Fibroblast of mammary gland (primary cell): ENCODE measurements at regions not wholly inside any gene's neighbourhood (a gene's known extent, or its start where the extent isn't known, plus 50 kb on each side); places are given as distances from the start of the nearest gene placed in this dataset.

Experiments
- DNase-seq: peaks from one replicate; pipeline ENCODE4 v3.0.0-alpha.2; 2010; ENCODE audit warnings: low read depth
- H3K4me3 ChIP-seq: 2 replicates; pipeline ENCODE4 v1.5.1; 2011; ENCODE audit warnings: low read depth, mild to moderate bottlenecking, low read length, moderate library complexity; ENCODE audit not compliant: control insufficient read depth
- TF ChIP-seq, protein P1 (sequence below): conservative IDR thresholded peaks from 2 replicates; pipeline ENCODE4 v1.5.1; 2011; ENCODE audit warnings: low read depth, low read length, inconsistent platforms; ENCODE audit not compliant: control insufficient read depth, insufficient read depth

DNA sequence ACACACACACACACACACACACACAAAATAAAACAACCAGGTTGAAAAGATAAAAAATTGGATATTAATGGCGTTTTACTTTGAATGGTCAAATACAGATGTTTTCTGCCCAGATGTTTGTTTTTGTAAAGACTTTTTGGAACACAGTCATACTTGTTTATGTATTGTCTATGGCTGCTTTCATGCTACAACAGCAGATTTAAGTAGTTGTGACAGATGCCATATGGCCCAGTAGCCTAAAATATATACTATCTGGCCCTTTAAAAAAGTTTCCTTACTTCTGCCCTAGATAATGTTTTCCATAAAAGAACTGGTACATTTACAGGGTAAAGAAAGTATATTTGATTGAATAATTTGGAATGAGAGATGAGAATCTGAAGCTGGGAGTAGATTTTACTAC, 1362.8 kb upstream of the SEL1L start:
- no peak overlapping the region for H3K4me3 ChIP-seq
- DNase-seq = no peak

DNA sequence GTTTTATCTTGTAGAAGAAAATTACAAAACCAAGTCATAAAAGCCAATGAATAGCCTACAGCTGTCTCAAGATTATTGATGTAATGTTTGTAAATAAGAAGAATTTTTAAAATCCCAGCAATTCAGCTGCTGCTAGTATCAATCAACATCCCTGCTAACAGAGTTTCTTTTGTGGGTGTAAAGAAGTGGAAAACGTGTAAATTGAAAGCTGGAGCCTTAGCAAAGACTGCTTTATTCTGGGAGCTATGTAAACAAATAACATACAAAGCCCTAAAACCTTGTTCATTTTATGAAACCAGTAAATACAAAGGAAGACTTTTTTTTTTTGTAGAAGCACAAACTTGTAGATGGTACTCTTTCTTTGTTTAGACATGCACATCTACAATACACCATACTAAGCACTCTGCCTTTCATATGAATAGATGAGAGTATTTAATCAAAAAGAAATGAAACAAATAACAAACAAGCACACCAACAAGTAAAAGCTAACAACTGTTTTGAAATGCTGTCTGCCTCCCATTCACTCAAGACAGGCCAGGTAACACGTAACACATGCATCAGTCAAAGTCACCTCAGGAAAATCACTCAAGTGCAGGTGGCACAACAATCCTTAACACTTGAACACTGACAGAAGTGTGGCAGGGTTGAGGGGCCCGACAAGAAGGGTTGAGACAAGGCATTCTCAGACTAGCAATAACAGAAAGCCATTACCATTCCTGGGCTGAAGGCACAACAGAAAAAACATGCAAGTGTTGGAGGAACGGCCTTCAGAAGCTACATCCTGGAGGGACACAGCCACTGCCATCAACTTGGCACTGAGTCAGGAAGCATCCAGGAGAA, 1364.0 kb upstream of the SEL1L start:
- TF ChIP-seq, protein P1, sequence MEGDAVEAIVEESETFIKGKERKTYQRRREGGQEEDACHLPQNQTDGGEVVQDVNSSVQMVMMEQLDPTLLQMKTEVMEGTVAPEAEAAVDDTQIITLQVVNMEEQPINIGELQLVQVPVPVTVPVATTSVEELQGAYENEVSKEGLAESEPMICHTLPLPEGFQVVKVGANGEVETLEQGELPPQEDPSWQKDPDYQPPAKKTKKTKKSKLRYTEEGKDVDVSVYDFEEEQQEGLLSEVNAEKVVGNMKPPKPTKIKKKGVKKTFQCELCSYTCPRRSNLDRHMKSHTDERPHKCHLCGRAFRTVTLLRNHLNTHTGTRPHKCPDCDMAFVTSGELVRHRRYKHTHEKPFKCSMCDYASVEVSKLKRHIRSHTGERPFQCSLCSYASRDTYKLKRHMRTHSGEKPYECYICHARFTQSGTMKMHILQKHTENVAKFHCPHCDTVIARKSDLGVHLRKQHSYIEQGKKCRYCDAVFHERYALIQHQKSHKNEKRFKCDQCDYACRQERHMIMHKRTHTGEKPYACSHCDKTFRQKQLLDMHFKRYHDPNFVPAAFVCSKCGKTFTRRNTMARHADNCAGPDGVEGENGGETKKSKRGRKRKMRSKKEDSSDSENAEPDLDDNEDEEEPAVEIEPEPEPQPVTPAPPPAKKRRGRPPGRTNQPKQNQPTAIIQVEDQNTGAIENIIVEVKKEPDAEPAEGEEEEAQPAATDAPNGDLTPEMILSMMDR = no peak
- DNase-seq = no peak
- H3K4me3 ChIP-seq = no peak overlapping the region

More for the DNA sequence above, 1362.8 kb upstream of the SEL1L start:
- TF ChIP-seq, protein P1 = no peak

DNA sequence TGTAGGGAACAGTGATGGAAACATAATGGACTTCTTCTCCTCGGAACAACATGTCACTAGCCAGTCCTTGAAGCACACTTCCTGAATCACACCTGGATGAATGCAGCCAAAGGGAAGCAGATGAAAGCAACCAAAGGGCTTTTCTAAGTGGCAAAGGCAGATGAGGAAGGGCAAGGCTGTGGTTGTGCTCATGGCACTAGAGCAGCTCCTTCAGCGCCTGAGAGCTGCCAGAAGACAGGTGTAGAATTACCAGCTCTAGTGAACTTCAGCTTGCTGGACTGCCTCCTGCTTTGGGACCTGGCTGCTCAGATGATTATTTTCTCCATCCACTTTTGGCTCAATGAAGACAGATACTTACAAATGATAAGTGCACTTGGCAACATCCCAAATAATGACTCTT, 1372.1 kb upstream of the SEL1L start:
- TF ChIP-seq, protein P1 = no peak
- DNase-seq = no peak
- no peak overlapping the region for H3K4me3 ChIP-seq

DNA sequence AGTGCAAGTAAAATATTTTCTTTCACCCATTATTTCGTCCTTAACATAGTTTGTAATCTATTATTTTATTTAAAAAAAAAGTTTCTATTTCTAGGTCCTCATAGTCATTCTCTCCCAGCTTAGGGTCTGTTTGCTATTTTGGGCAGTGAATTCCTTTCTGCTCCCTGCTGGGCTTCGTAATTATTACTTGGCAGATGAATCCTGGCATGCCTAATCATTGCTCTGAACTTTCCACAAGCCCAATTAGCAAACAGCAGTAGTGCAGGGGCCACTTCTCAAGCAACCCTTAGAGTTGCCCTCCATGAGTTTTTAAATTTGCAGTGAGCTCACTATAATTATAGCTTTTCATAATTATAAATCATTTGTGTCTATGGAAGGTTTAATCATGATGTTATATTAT, 1378.3 kb upstream of the SEL1L start:
- TF ChIP-seq, protein P1 = no peak
- H3K4me3 ChIP-seq = no peak overlapping the region
- DNase-seq = no peak

DNA sequence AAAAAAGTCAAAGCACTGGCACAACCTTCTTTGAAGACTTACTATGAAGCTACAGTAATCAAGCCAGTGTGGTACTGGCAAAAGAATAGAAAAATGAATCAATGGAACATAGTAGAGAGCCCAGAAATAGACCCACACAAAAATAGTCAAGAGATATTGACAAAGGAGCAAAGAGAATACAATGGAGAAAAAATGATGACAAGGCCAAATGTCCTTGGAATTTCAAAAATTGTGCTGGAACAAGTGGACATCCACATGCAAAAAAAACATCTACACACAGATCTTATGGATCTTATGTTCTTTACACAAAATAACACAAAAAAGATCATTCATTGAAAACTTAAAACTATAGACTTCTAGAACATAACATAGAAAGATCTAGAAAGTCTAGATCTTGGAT, 1379.7 kb upstream of the SEL1L start:
- TF ChIP-seq, protein P1 = no peak
- DNase-seq = no peak
- H3K4me3 ChIP-seq = no peak overlapping the region

DNA sequence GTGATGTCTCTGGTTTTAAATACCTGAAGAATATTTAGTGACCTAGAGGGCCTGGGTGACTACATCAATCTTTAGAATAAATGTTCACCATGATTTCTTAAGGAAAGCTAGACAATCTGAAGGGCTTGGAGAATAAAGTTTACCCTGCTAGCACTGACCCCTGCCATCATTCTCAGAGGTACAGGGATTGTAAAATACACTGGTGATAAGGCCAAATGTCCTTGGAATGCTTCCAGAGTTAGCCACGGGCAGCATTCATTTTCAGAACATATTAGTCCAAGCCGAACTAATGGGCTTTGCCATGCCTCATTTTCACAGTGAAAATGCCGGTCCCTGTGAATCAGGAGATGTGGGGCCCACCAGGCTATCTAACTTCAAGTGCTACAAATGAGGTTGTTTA, 1381.7 kb upstream of the SEL1L start:
- no peak for DNase-seq
- no peak overlapping the region for H3K4me3 ChIP-seq
- TF ChIP-seq, protein P1 = no peak
